NB4 (cell line): ENCODE measurements at regions not wholly inside any gene's neighbourhood (a gene's known extent, or its start where the extent isn't known, plus 50 kb on each side); places are given as distances from the start of the nearest gene placed in this dataset.
"Not testable (repeated sequence)": the region's sequence is repeated elsewhere in the genome, so short reads cannot be mapped to it uniquely, and the experiment has no call there.

Source experiments
- MYC ChIP-seq: IDR thresholded peaks from 2 replicates; pipeline ENCODE4 v1.6.1; 2011; ENCODE audit warnings: low read depth, low read length
- POLR2A ChIP-seq: IDR thresholded peaks from 2 replicates; pipeline ENCODE4 v1.6.1; 2011; ENCODE audit warnings: mild to moderate bottlenecking; ENCODE audit not compliant: insufficient read length; ENCODE audit errors: extremely low read depth
- TF ChIP-seq, protein P1 (sequence below): IDR thresholded peaks from one replicate; pipeline ENCODE4 v1.5.1; 2012; ENCODE audit warnings: low read depth, low read length
- TF ChIP-seq, protein P2 (sequence below): IDR thresholded peaks from 2 replicates; pipeline ENCODE4 v1.6.1; 2011; ENCODE audit warnings: low read depth, low read length

DNA sequence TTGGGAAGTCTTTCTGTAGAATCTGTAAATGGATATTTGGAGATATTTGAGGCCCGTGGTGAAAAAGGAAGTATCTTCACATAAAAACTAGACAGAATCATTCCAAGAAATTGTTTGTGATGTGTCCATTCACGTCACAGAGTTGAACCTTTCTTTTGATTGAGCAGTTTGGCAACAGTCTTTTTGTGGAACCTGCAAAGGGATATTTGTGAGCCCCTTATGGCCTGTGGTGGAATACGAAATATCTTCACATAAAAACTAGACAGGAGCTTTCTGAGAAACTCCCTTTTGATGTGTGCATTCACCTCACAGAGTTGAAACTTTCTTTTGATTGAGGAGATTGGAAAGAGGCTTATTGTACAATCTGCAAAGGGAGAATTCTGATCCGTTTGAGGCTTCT, 2980.4 kb downstream of the TUBA3C start:
- TF ChIP-seq, protein P1, sequence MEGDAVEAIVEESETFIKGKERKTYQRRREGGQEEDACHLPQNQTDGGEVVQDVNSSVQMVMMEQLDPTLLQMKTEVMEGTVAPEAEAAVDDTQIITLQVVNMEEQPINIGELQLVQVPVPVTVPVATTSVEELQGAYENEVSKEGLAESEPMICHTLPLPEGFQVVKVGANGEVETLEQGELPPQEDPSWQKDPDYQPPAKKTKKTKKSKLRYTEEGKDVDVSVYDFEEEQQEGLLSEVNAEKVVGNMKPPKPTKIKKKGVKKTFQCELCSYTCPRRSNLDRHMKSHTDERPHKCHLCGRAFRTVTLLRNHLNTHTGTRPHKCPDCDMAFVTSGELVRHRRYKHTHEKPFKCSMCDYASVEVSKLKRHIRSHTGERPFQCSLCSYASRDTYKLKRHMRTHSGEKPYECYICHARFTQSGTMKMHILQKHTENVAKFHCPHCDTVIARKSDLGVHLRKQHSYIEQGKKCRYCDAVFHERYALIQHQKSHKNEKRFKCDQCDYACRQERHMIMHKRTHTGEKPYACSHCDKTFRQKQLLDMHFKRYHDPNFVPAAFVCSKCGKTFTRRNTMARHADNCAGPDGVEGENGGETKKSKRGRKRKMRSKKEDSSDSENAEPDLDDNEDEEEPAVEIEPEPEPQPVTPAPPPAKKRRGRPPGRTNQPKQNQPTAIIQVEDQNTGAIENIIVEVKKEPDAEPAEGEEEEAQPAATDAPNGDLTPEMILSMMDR = not testable (repeated sequence)
- not testable (repeated sequence) for TF ChIP-seq POLR2A, MYC
- TF ChIP-seq, protein P2, sequence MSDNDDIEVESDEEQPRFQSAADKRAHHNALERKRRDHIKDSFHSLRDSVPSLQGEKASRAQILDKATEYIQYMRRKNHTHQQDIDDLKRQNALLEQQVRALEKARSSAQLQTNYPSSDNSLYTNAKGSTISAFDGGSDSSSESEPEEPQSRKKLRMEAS = not testable (repeated sequence)
